Transverse colon (tissue), 4 donors: ENCODE measurements at regions not wholly inside any gene's neighbourhood (a gene's known extent, or its start where the extent isn't known, plus 50 kb on each side); places are given as distances from the start of the nearest gene placed in this dataset.

Experiments
- DNase-seq: peaks from one replicate; pipeline ENCODE4 v3.0.0-alpha.2; 2019
- H3K27ac ChIP-seq, 4 donors: fragments of 200-600 bp; sonication (generic); 2 replicates each; pipeline ENCODE4 v1.5.1; 2016 to 2018; ENCODE audit warnings: inconsistent platforms in 4 of 4
- H3K27me3 ChIP-seq: fragments of 200-600 bp; sonication (generic); 2 replicates; pipeline ENCODE4 v1.5.1; 2017; ENCODE audit warnings: inconsistent platforms
- H3K36me3 ChIP-seq, 4 donors: fragments of 200-600 bp; sonication (generic); 2 replicates each; pipeline ENCODE4 v1.5.1; 2017 to 2019; ENCODE audit warnings: inconsistent platforms in 4 of 4
- H3K4me1 ChIP-seq, 4 donors: fragments of 200-600 bp; sonication (generic); 2 replicates each; pipeline ENCODE4 v1.5.1; 2017 to 2020; ENCODE audit warnings: inconsistent platforms in 4 of 4
- H3K4me3 ChIP-seq, 4 donors: fragments of 200-600 bp; sonication (generic); 1 replicate in 1 of 4; 2 replicates in 3 of 4; pipeline versions ENCODE4 v1.5.1 to v1.6.1; 2017 to 2019; ENCODE audit warnings: inconsistent platforms in 4 of 4
- H3K9me3 ChIP-seq, 2 donors: fragments of 200-600 bp; sonication (generic); 2 replicates each; pipeline ENCODE4 v1.5.1; 2017 to 2019; ENCODE audit warnings: inconsistent platforms in 2 of 2
- EP300 ChIP-seq: sonication (generic); formaldehyde crosslinking; IDR thresholded peaks from one replicate; pipeline ENCODE4 v1.6.1; 2017; ENCODE audit warnings: antibody characterized with exemption, low read depth
- POLR2A ChIP-seq: fragments of 450-650 bp; IDR thresholded peaks from one replicate; pipeline ENCODE4 v1.6.1; 2016; ENCODE audit warnings: antibody characterized with exemption, mild to moderate bottlenecking, moderate library complexity
- POLR2AphosphoS5 ChIP-seq, 3 donors: sonication (generic); formaldehyde crosslinking; IDR thresholded peaks; one replicate each; pipeline ENCODE4 v1.6.1; 2016; ENCODE audit warnings: antibody characterized with exemption in 3 of 3
- WGBS, 2 donors: methylation state at CpG; one replicate each; pipeline ENCODE4 v1.1.5; 2018; ENCODE audit warnings: low coverage in 1 of 2; 5-methylcytosine and 5-hydroxymethylcytosine counted together
- in situ Hi-C, 4 donors: fragments of 200-750 bp; cut with MboI; loops; one replicate each; pipeline versions ENCODE4 v1.15.0 to v1.15.1; 2017; ENCODE audit warnings: low sequenced_read_pairs in 3 of 4, low pct_ligation_motif_present in 1 of 4, low pct_unique_long_range_greater_than_20kb in 1 of 4
- intact Hi-C: fragments of 100-400 bp; cut with DNase I; formaldehyde crosslinking; loops from one replicate; pipeline ENCODE4 v1.15.1; 2023; ENCODE audit warnings: low total_unique reads
- TF ChIP-seq, protein P1 (sequence below), 5 experiments: fragments of 200-600 bp in 3 of 5; fragments of 450-650 bp in 2 of 5; sonication (generic) in 3 of 5; IDR thresholded peaks; 1 replicate in 2 of 5; 2 replicates in 3 of 5; pipeline ENCODE4 v1.5.1; 2016 to 2017; ENCODE audit warnings: antibody characterized with exemption in 5 of 5, inconsistent platforms in 3 of 5, mild to moderate bottlenecking in 2 of 5, moderate library complexity in 1 of 5

DNA sequence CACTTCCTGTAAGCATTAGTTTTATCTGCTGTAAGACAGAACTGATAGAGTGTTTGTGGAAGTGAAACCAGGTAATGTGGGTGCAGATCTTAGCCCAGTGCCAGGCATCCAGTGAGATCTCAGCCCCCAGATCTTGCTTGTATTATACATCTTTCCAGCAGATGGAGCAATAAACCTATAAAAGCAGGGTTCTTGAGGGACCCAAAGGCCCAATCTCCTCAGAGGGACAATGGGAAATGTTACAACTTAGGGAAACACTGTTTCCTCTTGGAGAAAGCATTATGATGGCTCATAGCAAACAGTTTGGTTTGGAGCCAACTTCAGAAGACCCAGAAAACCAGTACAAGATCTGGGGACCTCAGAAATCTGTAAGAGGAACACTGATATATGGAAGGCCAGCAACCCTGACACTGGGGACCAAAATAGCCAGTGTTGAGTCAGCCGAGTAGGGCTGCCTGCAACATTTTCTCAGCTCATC, 206.3 kb downstream of the SLC7A11 start:
- TF ChIP-seq, protein P1, sequence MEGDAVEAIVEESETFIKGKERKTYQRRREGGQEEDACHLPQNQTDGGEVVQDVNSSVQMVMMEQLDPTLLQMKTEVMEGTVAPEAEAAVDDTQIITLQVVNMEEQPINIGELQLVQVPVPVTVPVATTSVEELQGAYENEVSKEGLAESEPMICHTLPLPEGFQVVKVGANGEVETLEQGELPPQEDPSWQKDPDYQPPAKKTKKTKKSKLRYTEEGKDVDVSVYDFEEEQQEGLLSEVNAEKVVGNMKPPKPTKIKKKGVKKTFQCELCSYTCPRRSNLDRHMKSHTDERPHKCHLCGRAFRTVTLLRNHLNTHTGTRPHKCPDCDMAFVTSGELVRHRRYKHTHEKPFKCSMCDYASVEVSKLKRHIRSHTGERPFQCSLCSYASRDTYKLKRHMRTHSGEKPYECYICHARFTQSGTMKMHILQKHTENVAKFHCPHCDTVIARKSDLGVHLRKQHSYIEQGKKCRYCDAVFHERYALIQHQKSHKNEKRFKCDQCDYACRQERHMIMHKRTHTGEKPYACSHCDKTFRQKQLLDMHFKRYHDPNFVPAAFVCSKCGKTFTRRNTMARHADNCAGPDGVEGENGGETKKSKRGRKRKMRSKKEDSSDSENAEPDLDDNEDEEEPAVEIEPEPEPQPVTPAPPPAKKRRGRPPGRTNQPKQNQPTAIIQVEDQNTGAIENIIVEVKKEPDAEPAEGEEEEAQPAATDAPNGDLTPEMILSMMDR (IDR thresholded peaks at IDR 0.05) = peak; percentile 48 to 63 (median 54)
- TF ChIP-seq EP300 = no peak
- Histone ChIP-seq H3K36me3 (no peaks in the 10 kb centered on the region), H3K27ac (no peak overlapping the region), H3K4me1 (peaks cover 0 to 4% (median 0%) of the 10 kb centered on the region in 4 donors), H3K27me3 (no peaks in the 10 kb centered on the region), H3K9me3 (no peaks in the 10 kb centered on the region), H3K4me3 (no peak overlapping the region)
- 53% methylated on average over 1 of the region's 1 CpG; no CpG with 5 or more reads in 1 of the 2 donors for WGBS, 2 donors
- DNase-seq = no peak
- in situ Hi-C loops = loop anchor here (10.0 to 25.0 kb wide), 5 partner anchors 139 to 826 kb away; no protein-coding TSS in a partner anchor
- intact Hi-C loops = loop anchor here (5.0 kb wide), 1 partner anchor 56 kb away; no protein-coding TSS in a partner anchor

DNA sequence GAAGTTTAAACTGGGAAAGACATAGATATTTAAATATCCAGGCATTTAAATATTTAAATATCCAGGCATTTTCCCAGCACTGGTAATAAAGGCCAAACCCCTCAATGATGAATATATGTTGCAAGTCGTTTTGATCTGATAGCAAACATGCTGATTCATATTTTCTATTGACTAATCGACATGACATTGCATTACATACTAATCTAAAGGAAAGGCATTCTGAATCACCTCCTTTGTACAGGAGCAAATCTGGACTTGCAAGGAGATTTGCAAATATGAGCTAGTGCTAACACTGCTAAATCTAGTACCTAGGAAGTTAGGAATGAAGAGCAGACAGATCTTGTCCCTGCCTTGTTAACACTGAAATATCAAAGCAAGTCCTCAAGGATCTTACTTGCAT, 207.3 kb downstream of the SLC7A11 start:
- DNase-seq = no peak
- Histone ChIP-seq H3K27ac (no peak overlapping the region), H3K27me3 (no peaks in the 10 kb centered on the region), H3K4me1 (peaks cover 0 to 4% (median 0%) of the 10 kb centered on the region in 4 donors), H3K4me3 (no peak overlapping the region), H3K9me3 (no peaks in the 10 kb centered on the region), H3K36me3 (no peaks in the 10 kb centered on the region)
- TF ChIP-seq EP300 (no peak), POLR2AphosphoS5 (IDR thresholded peaks at IDR 0.05) (no peak)
- intact Hi-C loops = loop anchor here (5.0 kb wide), 1 partner anchor 57 kb away; no protein-coding TSS in a partner anchor
- WGBS, 2 donors = 48 to 70% methylated on average over 2 of the region's 2 CpGs
- in situ Hi-C loops = loop anchor here (10.0 to 25.0 kb wide), 5 partner anchors 140 to 827 kb away; no protein-coding TSS in a partner anchor

DNA sequence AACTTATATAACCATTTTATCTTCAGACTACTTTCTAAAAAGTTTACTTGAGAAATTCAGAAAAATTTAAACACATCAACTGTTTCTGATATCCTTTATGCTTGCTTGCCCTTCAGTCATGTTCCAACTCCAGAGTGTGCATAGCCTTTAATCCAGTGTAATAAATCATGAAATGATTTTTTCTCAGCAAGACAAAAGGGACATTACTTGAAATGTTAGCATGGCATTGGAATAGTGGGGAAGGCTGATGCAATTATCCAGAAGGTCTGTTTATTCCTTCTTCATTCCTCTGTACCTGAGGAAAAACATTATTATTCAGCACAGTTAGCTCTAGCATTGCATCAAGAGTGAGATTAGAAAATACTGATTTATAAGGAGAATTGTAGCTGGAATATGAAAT, 209.9 kb downstream of the SLC7A11 start:
- in situ Hi-C loops (loop anchor here (10.0 to 25.0 kb wide), 5 partner anchors 143 to 830 kb away; no protein-coding TSS in a partner anchor), intact Hi-C loops (no loop called here)
- no peak overlapping the region for H3K27ac ChIP-seq
- no peaks in the 10 kb centered on the region for H3K9me3 ChIP-seq
- no peak for TF ChIP-seq POLR2AphosphoS5 (IDR thresholded peaks at IDR 0.05)
- TF ChIP-seq, protein P1 (IDR thresholded peaks at IDR 0.05) = no peak
- no peaks in the 10 kb centered on the region for H3K27me3 ChIP-seq
- H3K36me3 ChIP-seq = no peaks in the 10 kb centered on the region
- peaks cover 0 to under 1% (median 0%) of the 10 kb centered on the region in 4 donors for H3K4me1 ChIP-seq
- no peak overlapping the region for H3K4me3 ChIP-seq
- DNase-seq = no peak

DNA sequence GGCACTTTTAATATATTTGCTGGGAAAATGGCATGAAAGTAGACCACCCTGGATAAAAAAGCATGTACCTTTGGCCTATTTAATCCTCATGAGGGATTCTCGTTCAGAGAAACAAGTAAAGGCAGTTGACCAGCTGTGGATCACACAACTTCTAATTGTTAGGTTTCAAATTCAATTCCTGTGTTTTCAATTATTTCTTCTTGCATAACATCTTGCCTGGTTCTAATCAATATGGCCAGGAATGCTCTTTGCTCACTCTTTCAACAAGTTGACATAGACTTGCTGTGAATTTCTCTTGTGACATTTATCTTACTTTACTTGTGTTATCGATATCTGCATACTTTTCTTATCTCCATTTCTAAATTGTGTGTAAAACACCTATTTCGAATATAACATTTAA, 211.8 kb downstream of the SLC7A11 start:
- Histone ChIP-seq H3K27me3 (no peaks in the 10 kb centered on the region), H3K27ac (no peak overlapping the region), H3K9me3 (no peaks in the 10 kb centered on the region), H3K36me3 (no peaks in the 10 kb centered on the region), H3K4me1 (no peaks in the 10 kb centered on the region), H3K4me3 (no peak overlapping the region)
- DNase-seq = no peak
- in situ Hi-C loops = loop anchor here (10.0 to 25.0 kb wide), 5 partner anchors 144 to 832 kb away; no protein-coding TSS in a partner anchor
- intact Hi-C loops = no loop called here
- WGBS, 2 donors = 70 to 82% methylated on average over 2 to 3 of the region's 3 CpGs
- TF ChIP-seq EP300 = no peak
- TF ChIP-seq POLR2AphosphoS5 (IDR thresholded peaks at IDR 0.05) = no peak
- no peak for TF ChIP-seq POLR2A

DNA sequence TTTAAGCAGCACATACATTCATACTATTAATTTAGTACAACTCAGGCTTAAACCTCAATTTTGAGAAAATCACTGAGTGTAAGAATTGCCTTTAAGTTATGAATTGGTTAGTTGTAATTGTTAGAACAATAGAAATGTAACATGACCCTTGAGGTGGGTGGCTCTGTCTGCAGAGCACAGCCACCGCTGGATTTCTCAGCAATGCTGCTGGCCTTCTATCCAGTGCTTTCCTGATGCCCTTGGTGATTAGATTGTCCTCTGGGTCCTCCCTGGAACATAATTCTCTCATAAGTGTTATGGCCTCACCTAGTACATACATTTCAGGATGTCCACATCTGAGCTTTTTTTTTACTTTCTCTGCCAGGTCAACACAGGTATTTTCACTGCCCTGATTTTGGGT, 213.2 kb downstream of the SLC7A11 start:
- intact Hi-C loops = no loop called here
- TF ChIP-seq POLR2A (no peak), EP300 (no peak), POLR2AphosphoS5 (IDR thresholded peaks at IDR 0.05) (no peak)
- TF ChIP-seq, protein P1 (IDR thresholded peaks at IDR 0.05) = no peak
- no peaks in the 10 kb centered on the region for H3K36me3 ChIP-seq
- DNase-seq = no peak
- no peak overlapping the region for H3K4me3 ChIP-seq
- no peaks in the 10 kb centered on the region for H3K4me1 ChIP-seq
- H3K9me3 ChIP-seq = no peaks in the 10 kb centered on the region
- H3K27ac ChIP-seq = no peak overlapping the region
- no peaks in the 10 kb centered on the region for H3K27me3 ChIP-seq
- WGBS, 2 donors = 73 to 79% methylated on average over 1 of the region's 1 CpG
- in situ Hi-C loops = loop anchor here (25.0 kb wide), 2 partner anchors 658 to 833 kb away; no protein-coding TSS in a partner anchor
